HCT116 (cell line): ENCODE measurements at regions not wholly inside any gene's neighbourhood (a gene's known extent, or its start where the extent isn't known, plus 50 kb on each side); places are given as distances from the start of the nearest gene placed in this dataset.

ENCODE experiments used
- ATAC-seq: fragments of 200-7000 bp; cut with Tn5 transposase; 2 replicates; pipeline ENCODE4 v1.9.1; 2020; ENCODE audit warnings: mild to moderate bottlenecking, moderate library complexity
- BruUV-seq: library from RNA; stranded (reverse); fragments of 400-500 nt; replicated peaks from 2 replicates; lab custom pipeline; 2021; lab: Mats Ljungman, UMichigan
- CTCF ChIA-PET: fragments of 300-600 bp; sonication (Branson Sonifier 250); formaldehyde crosslinking; loops from one replicate; lab custom pipeline; 2021; ENCODE audit warnings: antibody characterized with exemption; lab: Charles Lee
- POLR2A ChIA-PET: fragments of 300-600, 350-600 bp; sonication (Branson Sonifier 250); formaldehyde crosslinking; loops from one replicate; lab custom pipeline; 2021; ENCODE audit warnings: antibody characterized with exemption; lab: Charles Lee
- RAD21 ChIA-PET, 2 experiments: fragments of 300-600 bp; sonication (Branson Sonifier 250); formaldehyde crosslinking; loops; one replicate each; lab custom pipeline; 2023; ENCODE audit warnings: low total read pairs in 2 of 2; ENCODE audit not compliant: uncharacterized antibody in 2 of 2, unreplicated experiment in 2 of 2, low non-redundant PET in 1 of 2; lab: Charles Lee
- DNase-seq: peaks from one replicate; pipeline ENCODE4 v3.0.0-alpha.2; 2010; ENCODE audit warnings: low read depth, low spot score
- H2AFZ ChIP-seq: fragments of 200-600 bp; shearing (Covaris generic), sonication (generic); 2 replicates; pipeline ENCODE4 v1.6.1; 2017; ENCODE audit warnings: low read depth, mixed run types, mixed read lengths, antibody characterized with exemption, low read length; ENCODE audit not compliant: poor library complexity, severe bottlenecking
- H3K27ac ChIP-seq: 2 replicates; pipeline ENCODE4 v1.5.1; 2012; ENCODE audit warnings: low read depth, low read length
- H3K27me3 ChIP-seq: fragments of 200-600 bp; sonication (generic); 2 replicates; pipeline ENCODE4 v1.6.1; 2016; ENCODE audit warnings: mixed run types, low read length, mixed read lengths; ENCODE audit not compliant: insufficient read depth
- H3K36me3 ChIP-seq, 2 experiments: fragments of 200-500 bp in 1 of 2; fragments of 200-600 bp in 1 of 2; sonication (Bioruptor generic) in 1 of 2; sonication (generic) in 1 of 2; 2 replicates each; pipeline versions ENCODE4 v1.5.1 to v1.6.1; 2014 to 2016; ENCODE audit warnings: low read length in 2 of 2, inconsistent platforms in 1 of 2, mixed read lengths in 1 of 2, mixed run types in 1 of 2; ENCODE audit not compliant: insufficient read depth in 2 of 2, control insufficient read depth in 1 of 2
- H3K4me1 ChIP-seq, 2 experiments: fragments of 200-600 bp in 1 of 2; sonication (generic) in 1 of 2; 2 replicates each; pipeline versions ENCODE4 v1.5.1 to v1.6.1; 2012 to 2017; ENCODE audit warnings: low read length in 2 of 2, inconsistent platforms in 1 of 2, mild to moderate bottlenecking in 1 of 2, mixed read lengths in 1 of 2, mixed run types in 1 of 2, moderate library complexity in 1 of 2; ENCODE audit not compliant: insufficient read depth in 2 of 2, control insufficient read depth in 1 of 2
- H3K4me2 ChIP-seq: fragments of 200-600 bp; sonication (generic); 2 replicates; pipeline ENCODE4 v1.6.1; 2017; ENCODE audit warnings: mixed run types, low read length, mixed read lengths
- H3K4me3 ChIP-seq, 2 experiments: fragments of 200-600 bp in 1 of 2; sonication (generic) in 1 of 2; replicated peaks in 1 of 2; 2 replicates each; pipeline ENCODE4 v1.5.1; 2011 to 2016; ENCODE audit warnings: low read length in 2 of 2, control low read depth in 1 of 2, low read depth in 1 of 2, mild to moderate bottlenecking in 1 of 2, mixed read lengths in 1 of 2, mixed run types in 1 of 2
- H3K79me2 ChIP-seq: fragments of 200-600 bp; sonication (generic); 2 replicates; pipeline ENCODE4 v1.6.1; 2017; ENCODE audit warnings: mild to moderate bottlenecking, mixed run types, low read length, moderate library complexity, mixed read lengths; ENCODE audit not compliant: insufficient read depth
- H3K9ac ChIP-seq: fragments of 200-600 bp; sonication (generic); 2 replicates; pipeline ENCODE4 v1.6.1; 2016; ENCODE audit warnings: low read length, mixed read lengths
- H3K9me2 ChIP-seq: fragments of 200-600 bp; sonication (generic), shearing (Covaris generic); 2 replicates; pipeline ENCODE4 v1.6.1; 2017; ENCODE audit warnings: mixed run types, mild to moderate bottlenecking, moderate library complexity; ENCODE audit not compliant: insufficient read depth
- H3K9me3 ChIP-seq, 2 experiments: fragments of 200-500 bp in 1 of 2; fragments of 200-600 bp in 1 of 2; sonication (Bioruptor generic) in 1 of 2; sonication (generic) in 1 of 2; 2 replicates each; pipeline ENCODE4 v1.6.1; 2014 to 2017; ENCODE audit warnings: low read length in 2 of 2, mixed read lengths in 2 of 2, inconsistent platforms in 1 of 2, low read depth in 1 of 2, mild to moderate bottlenecking in 1 of 2, mixed run types in 1 of 2, moderate library complexity in 1 of 2; ENCODE audit not compliant: control insufficient read depth in 1 of 2, insufficient read depth in 1 of 2
- H4K20me1 ChIP-seq: fragments of 200-600 bp; sonication (generic), shearing (Covaris generic); 2 replicates; pipeline ENCODE4 v1.6.1; 2017; ENCODE audit warnings: mixed run types, mild to moderate bottlenecking, moderate library complexity; ENCODE audit not compliant: insufficient read depth
- ATF3 ChIP-seq: IDR thresholded peaks from 2 replicates; pipeline ENCODE4 v1.6.1; 2012
- CBX3 ChIP-seq: IDR thresholded peaks from 2 replicates; pipeline ENCODE4 v1.6.1; 2012; ENCODE audit warnings: low read depth
- CEBPB ChIP-seq: IDR thresholded peaks from 2 replicates; pipeline ENCODE4 v1.6.1; 2012; ENCODE audit warnings: low read depth
- CTCF ChIP-seq, 3 experiments: fragments of 200-600 bp in 1 of 3; sonication (generic) in 1 of 3; IDR thresholded peaks in 2 of 3; conservative IDR thresholded peaks in 1 of 3; 2 replicates each; pipeline ENCODE4 v1.5.1; 2012 to 2017; ENCODE audit warnings: low read depth in 2 of 3, low read length in 2 of 3, antibody characterized with exemption in 1 of 3, borderline replicate concordance in 1 of 3, control low read depth in 1 of 3, mild to moderate bottlenecking in 1 of 3, mixed read lengths in 1 of 3, mixed run types in 1 of 3, moderate library complexity in 1 of 3; ENCODE audit not compliant: insufficient read depth in 1 of 3
- EGR1 ChIP-seq: IDR thresholded peaks from 2 replicates; pipeline ENCODE4 v1.6.1; 2012; ENCODE audit warnings: low read depth
- ELF1 ChIP-seq: IDR thresholded peaks from 2 replicates; pipeline ENCODE4 v1.6.1; 2012; ENCODE audit warnings: low read depth, borderline replicate concordance
- EZH2 ChIP-seq: fragments of 200-600 bp; sonication (generic); IDR thresholded peaks from 2 replicates; pipeline ENCODE4 v1.6.1; 2017; ENCODE audit warnings: antibody characterized with exemption, mixed run types
- EZH2phosphoT487 ChIP-seq: fragments of 200-600 bp; IDR thresholded peaks from 2 replicates; pipeline ENCODE4 v1.6.1; 2018; ENCODE audit warnings: antibody characterized with exemption, borderline replicate concordance
- FOSL1 ChIP-seq: IDR thresholded peaks from 2 replicates; pipeline ENCODE4 v1.6.1; 2012; ENCODE audit warnings: low read depth
- JUND ChIP-seq: IDR thresholded peaks from 2 replicates; pipeline ENCODE4 v1.6.1; 2012
- MAX ChIP-seq: IDR thresholded peaks from 2 replicates; pipeline ENCODE4 v1.6.1; 2012
- POLR2A ChIP-seq: IDR thresholded peaks from 2 replicates; pipeline ENCODE4 v1.7.0; 2011; ENCODE audit warnings: borderline replicate concordance; ENCODE audit not compliant: insufficient read depth, insufficient read length; ENCODE audit errors: extremely low read depth
- RAD21 ChIP-seq: IDR thresholded peaks from 2 replicates; pipeline ENCODE4 v1.6.1; 2012; ENCODE audit warnings: low read depth, mild to moderate bottlenecking
- REST ChIP-seq: IDR thresholded peaks from 2 replicates; pipeline ENCODE4 v1.6.1; 2012; ENCODE audit warnings: low read depth
- SIN3A ChIP-seq: IDR thresholded peaks from 2 replicates; pipeline ENCODE4 v1.6.1; 2012; ENCODE audit warnings: low read depth
- SP1 ChIP-seq: IDR thresholded peaks from 2 replicates; pipeline ENCODE4 v1.6.1; 2012; ENCODE audit warnings: low read depth
- TCF7L2 ChIP-seq: IDR thresholded peaks from 2 replicates; pipeline ENCODE4 v1.7.0; 2011; ENCODE audit warnings: borderline replicate concordance, inconsistent platforms; ENCODE audit not compliant: insufficient read depth, insufficient read length; ENCODE audit errors: extremely low read depth
- YY1 ChIP-seq: IDR thresholded peaks from 2 replicates; pipeline ENCODE4 v1.6.1; 2011; ENCODE audit warnings: low read length, low read depth, moderate library complexity, mild to moderate bottlenecking; ENCODE audit not compliant: insufficient replicate concordance; ENCODE audit errors: extremely low read depth
- ZFX ChIP-seq: fragments of 450-650 bp; IDR thresholded peaks from 2 replicates; pipeline ENCODE4 v1.6.1; 2017
- ZNF274 ChIP-seq: fragments of 200-500 bp; sonication (Bioruptor generic); IDR thresholded peaks from 2 replicates; pipeline ENCODE4 v1.6.1; 2014; ENCODE audit warnings: mild to moderate bottlenecking, low read depth, low read length, inconsistent platforms
- intact Hi-C: fragments of 100-400 bp; cut with micrococcal nuclease; formaldehyde crosslinking; loops from 2 replicates; pipeline ENCODE4 v1.10.0; 2022

GRCh38 chr13:56980856-56981255, 159.9 kb upstream of the PRR20A start:
- CTCF ChIA-PET, result no interaction called here
- POLR2A ChIA-PET, result no interaction called here
- H4K20me1 ChIP-seq, result no peaks in the 10 kb centered on the region
- H3K27ac ChIP-seq, result no peak overlapping the region
- H3K4me2 ChIP-seq, result no peak overlapping the region
- H3K4me3 ChIP-seq, result no peak overlapping the region
- TF ChIP-seq REST (no peak), POLR2A (no peak), EZH2phosphoT487 (no peak), CBX3 (no peak), TCF7L2 (no peak), ZNF274 (no peak), EZH2 (no peak), CTCF (IDR thresholded peaks at IDR 0.05 in 2 of 3, conservative IDR thresholded peaks at IDR 0.05 in 1 of 3; ENCODE audit: borderline replicate concordance in 1 of 3, insufficient read depth in 1 of 3, low read depth in 2 of 3, low read length in 2 of 3) (no peak), EGR1 (no peak), ZFX (no peak), MAX (no peak), JUND (no peak), YY1 (no peak), SIN3A (no peak), ELF1 (no peak), RAD21 (no peak), SP1 (no peak), FOSL1 (no peak), ATF3 (no peak), CEBPB (no peak)
- TF ChIP-seq, all 23 proteins: peak for 0
- Histone ChIP-seq H3K9ac (no peak overlapping the region), H3K9me2 (no peaks in the 10 kb centered on the region), H3K27me3 (no peaks in the 10 kb centered on the region), H3K4me1 (no peaks in the 10 kb centered on the region), H3K36me3 (no peaks in the 10 kb centered on the region), H3K9me3 (peaks cover 2 to 14% of the 10 kb centered on the region in 2 experiments; a peak in 2 of 4 replicates), H2AFZ (no peak overlapping the region), H3K79me2 (no peaks in the 10 kb centered on the region)
- ATAC-seq (no peak), DNase-seq (no peak)
- BruUV-seq, result no TSS peak
- RAD21 ChIA-PET, result no interaction called here
- intact Hi-C loops, result no loop called here
